ENCODE measurements at regions not wholly inside any gene's neighbourhood (a gene's known extent, or its start where the extent isn't known, plus 50 kb on each side); places are given as distances from the start of the nearest gene placed in this dataset.

- no peaks in the 10 kb centered on the region for H3K36me3 ChIP-seq (ENCODE audit: control insufficient read depth, insufficient read depth, low read length)
- H3K27me3 ChIP-seq (ENCODE audit: control insufficient read depth, insufficient read depth, low read length) = no peaks in the 10 kb centered on the region
- no peak overlapping the region for H2AFZ ChIP-seq
- no peak overlapping the region for H3K4me2 ChIP-seq (ENCODE audit: low read length)
- H3K4me1 ChIP-seq = no peaks in the 10 kb centered on the region
- no peak overlapping the region for H3K9ac ChIP-seq
- no peak overlapping the region for H3K27ac ChIP-seq
- H3K9me3 ChIP-seq (ENCODE audit: control insufficient read depth, low read length) = no peaks in the 10 kb centered on the region
- no peak for TF ChIP-seq CTCF (IDR thresholded peaks at IDR 0.05)
- H3K79me2 ChIP-seq = no peaks in the 10 kb centered on the region
- no peak overlapping the region for H3K4me3 ChIP-seq (ENCODE audit: low read depth, low read length)
These were observed 311.0 kb downstream of the ADAM29 start for GRCh38 chr4:175229154-175229553.

GRCh38 chr4:175234162-175234561 is 316.0 kb downstream of the ADAM29 start:
- no peaks in the 10 kb centered on the region for H3K4me1 ChIP-seq
- TF ChIP-seq CTCF (IDR thresholded peaks at IDR 0.05) = no peak
- H3K4me3 ChIP-seq (ENCODE audit: low read depth, low read length) = no peak overlapping the region
- H3K9ac ChIP-seq = no peak overlapping the region
- H3K9me3 ChIP-seq (ENCODE audit: control insufficient read depth, low read length) = no peaks in the 10 kb centered on the region
- no peak overlapping the region for H2AFZ ChIP-seq
- H3K36me3 ChIP-seq (ENCODE audit: control insufficient read depth, insufficient read depth, low read length) = no peaks in the 10 kb centered on the region
- H3K79me2 ChIP-seq = no peaks in the 10 kb centered on the region
- no peaks in the 10 kb centered on the region for H3K27me3 ChIP-seq (ENCODE audit: control insufficient read depth, insufficient read depth, low read length)
- H3K27ac ChIP-seq = no peak overlapping the region
- H3K4me2 ChIP-seq (ENCODE audit: low read length) = no peak overlapping the region

GRCh38 chr4:175238827-175239517 is 320.8 kb downstream of the ADAM29 start:
- H3K9me3 ChIP-seq (ENCODE audit: control insufficient read depth, low read length) = no peaks in the 10 kb centered on the region
- no peaks in the 10 kb centered on the region for H3K27me3 ChIP-seq (ENCODE audit: control insufficient read depth, insufficient read depth, low read length)
- no peaks in the 10 kb centered on the region for H3K79me2 ChIP-seq
- no peak overlapping the region for H3K9ac ChIP-seq
- no peak overlapping the region for H3K27ac ChIP-seq
- H3K4me3 ChIP-seq (ENCODE audit: low read depth, low read length) = no peak overlapping the region
- H3K36me3 ChIP-seq (ENCODE audit: control insufficient read depth, insufficient read depth, low read length) = no peaks in the 10 kb centered on the region
- TF ChIP-seq CTCF (IDR thresholded peaks at IDR 0.05) = no peak
- H3K4me1 ChIP-seq = no peaks in the 10 kb centered on the region
- H3K4me2 ChIP-seq (ENCODE audit: low read length) = no peak overlapping the region
- no peak overlapping the region for H2AFZ ChIP-seq

GRCh38 chr4:175246941-175247340 is 328.8 kb downstream of the ADAM29 start:
- Histone ChIP-seq H3K27ac (no peak overlapping the region), H3K9me3 (ENCODE audit: control insufficient read depth, low read length) (no peaks in the 10 kb centered on the region), H3K4me3 (ENCODE audit: low read depth, low read length) (no peak overlapping the region), H3K27me3 (ENCODE audit: control insufficient read depth, insufficient read depth, low read length) (no peaks in the 10 kb centered on the region), H3K36me3 (ENCODE audit: control insufficient read depth, insufficient read depth, low read length) (no peaks in the 10 kb centered on the region), H3K9ac (no peak overlapping the region), H3K4me1 (no peaks in the 10 kb centered on the region), H3K4me2 (ENCODE audit: low read length) (no peak overlapping the region), H2AFZ (no peak overlapping the region), H3K79me2 (no peaks in the 10 kb centered on the region)
- no peak for TF ChIP-seq CTCF (IDR thresholded peaks at IDR 0.05)

GRCh38 chr4:175252642-175253041 is 334.5 kb downstream of the ADAM29 start:
- Histone ChIP-seq H3K27me3 (ENCODE audit: control insufficient read depth, insufficient read depth, low read length) (no peaks in the 10 kb centered on the region), H3K4me3 (ENCODE audit: low read depth, low read length) (no peak overlapping the region), H3K27ac (no peak overlapping the region), H3K4me2 (ENCODE audit: low read length) (no peak overlapping the region), H3K79me2 (no peaks in the 10 kb centered on the region), H2AFZ (no peak overlapping the region), H3K9me3 (ENCODE audit: control insufficient read depth, low read length) (no peaks in the 10 kb centered on the region), H3K9ac (no peak overlapping the region), H3K4me1 (no peaks in the 10 kb centered on the region), H3K36me3 (ENCODE audit: control insufficient read depth, insufficient read depth, low read length) (no peaks in the 10 kb centered on the region)
- TF ChIP-seq CTCF (IDR thresholded peaks at IDR 0.05) = no peak
